PC-9 (cell line): ENCODE measurements at regions not wholly inside any gene's neighbourhood (a gene's known extent, or its start where the extent isn't known, plus 50 kb on each side); places are given as distances from the start of the nearest gene placed in this dataset.

ENCODE experiments used
- BruUV-seq: library from RNA; stranded (reverse); fragments of 400-500 nt; replicated peaks from 2 replicates; lab custom pipeline; 2021; lab: Mats Ljungman, UMichigan
- CTCF ChIA-PET: fragments of 300-600 bp; sonication (Branson Sonifier 250); formaldehyde crosslinking; loops from one replicate; lab custom pipeline; 2022; ENCODE audit warnings: antibody characterized with exemption; lab: Charles Lee
- POLR2A ChIA-PET: fragments of 300-600 bp; sonication (Branson Sonifier 250); formaldehyde crosslinking; loops from one replicate; lab custom pipeline; 2022; ENCODE audit warnings: antibody characterized with exemption; ENCODE audit not compliant: unreplicated experiment; lab: Charles Lee
- DNase-seq, 2 experiments: peaks; one replicate each; pipeline versions ENCODE4 v3.0.0 to v3.0.0-alpha.2; 2015 to 2022; ENCODE audit warnings: mixed read lengths in 1 of 2
- H2AFZ ChIP-seq: fragments of 200-600 bp; sonication (generic); 2 replicates; pipeline ENCODE4 v1.8.1; 2017; ENCODE audit warnings: antibody characterized with exemption
- H3F3A ChIP-seq: fragments of 200-600 bp; sonication (generic); 2 replicates; pipeline ENCODE4 v1.8.1; 2017; ENCODE audit warnings: antibody characterized with exemption, mild to moderate bottlenecking, low read depth; ENCODE audit not compliant: insufficient read depth
- H3K27ac ChIP-seq: fragments of 200-600 bp; sonication (generic); 2 replicates; pipeline ENCODE4 v1.6.1; 2016; ENCODE audit warnings: mixed run types
- H3K27me3 ChIP-seq: fragments of 200-600 bp; sonication (generic); 2 replicates; pipeline ENCODE4 v1.6.1; 2016; ENCODE audit warnings: low read depth, mixed run types; ENCODE audit not compliant: insufficient read depth
- H3K36me3 ChIP-seq: fragments of 200-600 bp; sonication (generic); 2 replicates; pipeline ENCODE4 v1.6.1; 2016; ENCODE audit warnings: low read depth, mixed run types
- H3K4me1 ChIP-seq: fragments of 200-600 bp; sonication (generic); replicated peaks from 2 replicates; pipeline ENCODE4 v1.6.1; 2016; ENCODE audit warnings: mixed run types; ENCODE audit not compliant: insufficient read depth
- H3K4me2 ChIP-seq: fragments of 200-600 bp; sonication (generic); 2 replicates; pipeline ENCODE4 v1.6.1; 2017; ENCODE audit warnings: mixed run types
- H3K4me3 ChIP-seq: fragments of 200-600 bp; sonication (generic); 2 replicates; pipeline ENCODE4 v1.6.1; 2016; ENCODE audit warnings: mixed run types
- H3K79me2 ChIP-seq: fragments of 200-600 bp; sonication (generic); 2 replicates; pipeline ENCODE4 v1.6.1; 2017; ENCODE audit warnings: low read depth, mixed run types
- H3K9me2 ChIP-seq: fragments of 200-600 bp; sonication (generic); 2 replicates; pipeline ENCODE4 v1.8.1; 2017; ENCODE audit warnings: mild to moderate bottlenecking; ENCODE audit not compliant: insufficient read depth
- H3K9me3 ChIP-seq: fragments of 200-600 bp; sonication (generic); 2 replicates; pipeline ENCODE4 v1.8.1; 2016; ENCODE audit warnings: low read depth; ENCODE audit not compliant: insufficient read depth
- H4K20me1 ChIP-seq: fragments of 200-600 bp; sonication (generic); 2 replicates; pipeline ENCODE4 v1.8.1; 2017; ENCODE audit not compliant: insufficient read depth
- CTCF ChIP-seq: fragments of 200-600 bp; sonication (generic); conservative IDR thresholded peaks from 2 replicates; pipeline ENCODE4 v1.6.1; 2017; ENCODE audit warnings: mixed run types, antibody characterized with exemption, mild to moderate bottlenecking, moderate library complexity
- EZH2 ChIP-seq: fragments of 200-600 bp; sonication (generic); IDR thresholded peaks from 2 replicates; pipeline ENCODE4 v1.8.0; 2017; ENCODE audit warnings: antibody characterized with exemption, low read depth
- intact Hi-C: fragments of 100-400 bp; cut with micrococcal nuclease; formaldehyde crosslinking; loops from one replicate; pipeline ENCODE4 v1.10.0; 2022; ENCODE audit not compliant: unreplicated experiment

DNA sequence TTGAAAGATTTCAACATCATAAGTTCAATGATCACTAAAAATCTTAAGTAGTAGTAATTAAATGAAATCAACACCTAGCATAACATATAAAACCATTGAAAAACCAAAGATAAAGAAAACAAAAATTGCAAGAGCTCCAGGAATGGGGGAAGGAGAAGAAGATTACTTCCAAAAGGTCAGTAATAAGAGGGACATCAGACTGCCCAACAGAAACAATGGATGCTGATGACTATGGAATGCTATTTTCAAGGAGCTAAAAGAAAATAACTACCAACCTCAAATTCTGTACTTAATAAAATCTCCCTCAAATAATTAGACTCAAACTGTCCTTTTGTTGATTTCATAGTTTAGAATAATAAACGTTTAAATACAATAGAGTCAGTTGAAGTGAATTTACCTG is 314.5 kb upstream of the LMO3 start:
- Histone ChIP-seq H3K9me2 (peaks cover 5% of the 10 kb centered on the region; the same call in 1 of the 2 replicates), H3K27me3 (no peaks in the 10 kb centered on the region), H3K36me3 (no peaks in the 10 kb centered on the region), H3K79me2 (no peaks in the 10 kb centered on the region), H3K9me3 (no peaks in the 10 kb centered on the region; the same call in 1 of the 2 replicates), H4K20me1 (no peaks in the 10 kb centered on the region), H3K27ac (no peak overlapping the region), H3K4me2 (no peak overlapping the region), H3K4me1 (no peaks in the 10 kb centered on the region), H2AFZ (no peak overlapping the region), H3F3A (no peaks in the 10 kb centered on the region), H3K4me3 (no peak overlapping the region)
- TF ChIP-seq EZH2 (no peak), CTCF (no peak)
- CTCF ChIA-PET: no interaction called here
- POLR2A ChIA-PET: no interaction called here
- intact Hi-C loops: no loop called here
- no TSS peak for BruUV-seq
- no peak for DNase-seq

GRCh38 chr12:16919551-16919950 is 313.6 kb upstream of the LMO3 start:
- no peak for DNase-seq
- BruUV-seq: no TSS peak
- Histone ChIP-seq H3K4me1 (no peaks in the 10 kb centered on the region), H3K9me2 (peaks cover 5% of the 10 kb centered on the region; the same call in 1 of the 2 replicates), H2AFZ (no peak overlapping the region), H3K36me3 (no peaks in the 10 kb centered on the region), H3K4me3 (no peak overlapping the region), H3K9me3 (no peaks in the 10 kb centered on the region; the same call in 1 of the 2 replicates), H3K79me2 (no peaks in the 10 kb centered on the region), H3F3A (no peaks in the 10 kb centered on the region), H3K27ac (no peak overlapping the region), H4K20me1 (no peaks in the 10 kb centered on the region), H3K4me2 (no peak overlapping the region), H3K27me3 (no peaks in the 10 kb centered on the region)
- intact Hi-C loops: no loop called here
- ChIA-PET POLR2A (interaction anchor here (0.6 kb wide), 1 partner anchor 728 kb away, joined by 8 read pairs; no protein-coding TSS in a partner anchor), CTCF (no interaction called here)
- TF ChIP-seq EZH2: no peak
- TF ChIP-seq CTCF: no peak

- TF ChIP-seq EZH2 (no peak), CTCF (no peak)
- no peak overlapping the region for H3K4me2 ChIP-seq
- intact Hi-C loops: no loop called here
- H3K4me3 ChIP-seq: no peak overlapping the region
- no peaks in the 10 kb centered on the region for H3K9me3 ChIP-seq
- POLR2A ChIA-PET: no interaction called here
- no peaks in the 10 kb centered on the region for H3K4me1 ChIP-seq
- H3K27ac ChIP-seq: no peak overlapping the region
- H3K9me2 ChIP-seq: peaks cover 5% of the 10 kb centered on the region
- no peaks in the 10 kb centered on the region for H3F3A ChIP-seq
- no peaks in the 10 kb centered on the region for H3K27me3 ChIP-seq
- H3K79me2 ChIP-seq: no peaks in the 10 kb centered on the region
- BruUV-seq: no TSS peak
- no peaks in the 10 kb centered on the region for H4K20me1 ChIP-seq
- H3K36me3 ChIP-seq: no peaks in the 10 kb centered on the region
- CTCF ChIA-PET: no interaction called here
- no peak overlapping the region for H2AFZ ChIP-seq
- DNase-seq: no peak
Measured at GRCh38 chr12:16914853-16915252, 308.9 kb upstream of the LMO3 start.
